Amygdala (tissue), 56 donors: ENCODE measurements at regions not wholly inside any gene's neighbourhood (a gene's known extent, or its start where the extent isn't known, plus 50 kb on each side); places are given as distances from the start of the nearest gene placed in this dataset.

Source experiments
- DNase-seq, 56 donors: peaks; one replicate each; lab custom pipeline; 2025; lab: John Stamatoyannopoulos, UW

DNA sequence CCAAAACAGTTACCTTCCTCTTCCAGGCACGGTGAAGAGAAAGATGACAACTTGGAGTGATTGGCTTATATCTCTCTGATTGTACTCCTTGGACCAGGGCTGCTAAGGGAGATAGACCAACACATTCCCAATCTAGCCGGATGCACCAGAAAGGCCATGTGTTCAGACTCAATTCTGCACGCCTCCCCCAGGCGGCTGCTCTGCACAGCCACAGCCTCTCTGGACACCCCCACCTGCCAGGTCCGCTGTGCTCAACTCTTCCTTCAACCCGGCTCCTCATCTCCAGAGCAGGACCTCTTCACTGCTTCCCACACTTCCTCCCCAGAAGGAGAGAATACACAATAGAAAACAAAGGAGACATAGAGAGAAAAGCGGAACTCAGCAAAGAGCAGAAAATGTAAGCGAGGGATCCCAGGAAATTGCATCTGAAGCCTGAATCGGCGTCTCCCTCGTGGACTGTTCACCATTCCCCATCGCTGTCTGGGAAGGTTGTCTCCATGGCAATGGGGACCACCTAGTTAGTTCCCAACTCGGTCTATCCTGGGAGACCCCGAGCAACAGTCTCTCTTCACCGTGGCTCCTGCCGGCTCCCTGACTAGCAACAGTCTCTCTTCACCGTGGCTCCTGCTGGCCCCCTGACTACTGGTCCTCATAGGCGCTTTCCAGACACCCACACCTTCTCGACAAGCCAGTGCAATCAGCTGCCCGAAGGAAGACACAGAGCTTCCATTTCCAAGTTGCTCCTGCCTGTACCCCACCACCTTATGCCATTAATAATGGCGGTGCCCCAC is 361.7 kb upstream of the MYT1L start:
- no peak for DNase-seq

DNA sequence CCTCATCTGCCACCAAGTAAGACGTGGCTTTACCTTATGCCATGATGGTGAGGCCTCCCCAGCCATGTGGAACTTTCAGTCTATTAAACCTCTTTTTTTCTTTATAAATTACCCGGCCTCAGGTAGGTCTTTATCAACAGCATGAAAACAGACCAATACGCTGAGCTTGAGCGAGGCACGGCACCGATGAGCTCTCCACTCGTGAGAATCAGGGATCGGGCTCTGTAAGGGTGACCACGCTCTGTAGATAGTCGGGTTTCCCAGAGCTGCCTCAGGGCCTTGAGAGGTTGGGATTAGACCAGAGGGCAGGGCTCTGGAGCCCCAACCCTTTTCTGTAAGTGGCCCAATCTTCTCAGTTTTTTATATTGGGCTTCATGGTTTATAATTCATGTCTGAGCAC is 360.3 kb upstream of the MYT1L start:
- DNase-seq = no peak

DNA sequence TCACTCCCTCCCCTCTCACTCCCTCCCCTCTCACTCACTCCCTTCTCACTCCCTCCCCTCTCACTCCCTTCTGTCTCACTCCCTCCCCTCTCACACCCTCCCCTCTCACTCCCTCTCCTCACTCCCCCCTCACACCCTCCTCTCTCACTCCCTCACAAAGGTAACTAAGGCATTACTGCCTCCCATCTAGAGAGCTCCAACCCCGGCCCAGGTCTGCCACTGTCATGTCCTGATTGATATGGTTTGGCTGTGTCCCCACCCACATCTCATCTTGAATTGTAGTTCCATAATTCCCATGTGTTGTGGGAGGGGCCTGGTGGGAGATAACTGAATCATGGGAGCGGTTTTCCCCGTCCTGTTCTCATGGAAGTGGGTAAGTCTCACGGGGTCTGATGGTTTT is 359.9 kb upstream of the MYT1L start:
- no peak for DNase-seq

DNA sequence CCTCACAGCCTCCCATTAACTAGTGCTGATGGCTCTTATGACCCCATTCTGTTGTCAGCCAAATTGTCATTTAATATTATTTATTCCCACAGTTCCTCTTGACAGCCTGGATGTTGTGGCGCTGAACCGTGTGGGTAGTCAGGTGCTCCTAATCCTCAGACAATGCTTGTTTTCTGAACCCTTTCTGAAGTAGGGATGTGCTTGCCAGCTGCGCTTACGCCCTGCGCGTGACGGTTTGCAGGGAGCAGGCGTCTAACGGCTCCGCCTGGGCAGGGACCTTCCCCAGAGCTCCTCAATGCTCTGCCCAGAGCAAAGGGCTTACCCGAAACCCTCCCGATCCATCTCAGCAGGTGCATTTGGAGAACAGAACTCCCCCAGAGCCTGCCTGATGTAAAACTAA is 358.2 kb upstream of the MYT1L start:
- no peak for DNase-seq

DNA sequence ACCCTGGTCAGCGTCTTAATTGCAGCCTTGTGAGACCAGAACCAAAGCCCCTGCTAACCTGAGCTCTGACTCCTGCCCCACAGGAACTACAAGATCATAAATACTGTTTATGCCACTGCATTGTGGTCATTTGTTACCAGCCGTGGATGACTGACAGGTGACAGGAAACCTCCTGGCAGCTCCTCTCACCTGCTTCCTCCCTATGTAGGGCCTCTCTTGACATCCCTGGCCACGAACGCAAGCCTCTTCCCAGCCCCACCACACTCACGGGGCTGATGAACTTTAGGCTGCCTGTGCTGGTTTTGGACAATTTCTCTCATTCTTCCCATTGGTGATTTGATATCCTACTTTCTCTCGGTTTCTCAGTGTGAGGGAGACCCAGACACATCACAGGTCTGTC is 357.2 kb upstream of the MYT1L start:
- no peak for DNase-seq

DNA sequence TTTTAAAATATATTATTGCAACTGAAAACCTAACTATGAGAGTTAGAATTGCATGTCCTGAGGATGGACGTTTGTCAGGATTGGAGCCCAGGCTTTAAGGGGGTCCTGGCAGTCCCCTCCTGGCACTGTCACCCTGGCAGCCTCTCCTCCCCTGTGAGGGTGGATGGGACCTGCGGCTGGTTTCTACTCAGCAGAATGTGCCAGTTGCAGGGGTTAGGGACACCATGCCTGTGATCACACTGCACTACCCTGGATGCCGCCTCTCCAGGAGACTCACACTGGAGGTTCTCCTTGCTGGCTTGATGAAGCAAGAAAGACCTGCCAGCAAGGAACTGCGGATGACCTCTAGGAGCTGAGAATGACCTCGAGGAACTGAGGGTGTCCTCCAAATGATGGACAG is 356.7 kb upstream of the MYT1L start:
- no peak for DNase-seq

DNA sequence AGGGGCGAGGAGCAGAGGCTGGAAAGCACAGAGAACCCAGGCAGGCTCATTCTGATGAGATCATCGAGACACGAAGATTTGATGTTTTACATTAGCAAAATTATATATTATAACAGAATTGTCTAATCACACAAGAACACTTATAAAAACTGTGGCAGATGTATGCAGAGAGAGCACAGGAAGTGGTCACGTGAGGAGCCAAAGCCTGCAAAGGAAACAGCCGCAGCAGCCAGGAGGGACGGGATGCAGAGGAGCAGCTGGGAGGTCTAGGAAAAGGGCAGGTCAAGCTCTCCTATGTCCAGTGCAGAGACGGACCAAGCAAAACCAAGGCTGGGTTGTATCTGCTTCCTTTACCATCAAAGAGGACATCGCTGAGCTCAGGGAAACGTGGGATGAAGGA is 355.1 kb upstream of the MYT1L start:
- DNase-seq = no peak

DNA sequence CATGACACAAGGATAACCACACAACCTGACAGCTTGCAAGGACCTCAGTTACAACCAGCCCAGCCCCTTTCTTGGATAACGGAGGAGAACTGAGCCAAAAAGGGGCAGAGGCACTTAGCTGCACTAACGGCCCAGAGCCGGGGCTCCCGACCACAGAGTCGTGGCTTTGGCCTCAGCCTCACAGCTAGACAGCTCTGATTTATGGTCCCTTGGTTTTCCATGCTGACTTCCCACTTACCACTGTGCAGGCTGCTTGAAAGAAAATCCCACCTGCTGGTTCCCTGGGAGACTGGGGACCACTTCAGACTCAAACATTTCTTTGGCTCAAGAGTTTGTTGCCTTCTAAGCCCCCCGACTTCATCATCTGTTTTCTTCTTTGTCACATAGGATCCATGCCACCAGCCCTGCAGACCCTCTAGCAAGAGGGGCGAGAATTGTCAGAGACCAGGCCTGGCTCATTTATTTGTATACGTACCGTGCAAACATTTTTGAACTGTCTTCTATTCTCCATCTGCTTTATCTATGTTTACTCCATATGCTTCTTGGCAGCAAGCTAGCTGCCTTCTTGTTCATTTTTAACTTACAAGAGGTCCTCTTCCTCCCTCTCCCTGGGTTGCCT is 352.6 kb upstream of the MYT1L start:
- DNase-seq = no peak

DNA sequence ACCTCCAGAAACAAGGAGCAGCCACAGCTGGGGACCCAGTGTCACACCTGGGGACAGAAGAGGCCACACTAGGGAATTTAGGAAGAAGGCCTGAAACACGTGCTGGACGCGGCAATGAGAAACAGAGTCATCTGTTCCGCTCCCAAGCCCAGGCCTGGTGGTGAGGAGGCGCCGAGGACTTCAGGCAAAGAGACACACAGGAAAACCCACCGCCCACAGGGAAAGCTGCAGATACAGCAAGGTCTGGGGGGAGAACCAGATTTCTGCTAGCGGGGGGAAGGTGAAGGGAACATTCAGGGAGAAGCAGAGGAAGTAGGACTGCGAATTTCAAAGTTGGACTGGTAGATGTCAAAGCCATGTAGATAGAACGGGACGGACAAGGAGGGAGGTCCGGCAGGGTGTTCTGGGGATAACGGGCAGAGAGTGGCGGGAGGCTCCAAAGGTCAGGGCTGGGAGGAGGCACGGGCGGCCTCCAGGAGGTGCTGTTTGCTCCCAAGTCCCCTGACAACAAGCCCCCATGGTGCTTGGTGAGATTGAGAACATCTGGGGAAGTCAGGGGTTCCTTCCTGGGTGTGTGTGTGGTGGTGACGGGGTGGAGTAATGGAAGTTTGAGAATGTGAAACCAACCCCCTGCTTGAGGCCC is 351.7 kb upstream of the MYT1L start:
- no peak for DNase-seq

DNA sequence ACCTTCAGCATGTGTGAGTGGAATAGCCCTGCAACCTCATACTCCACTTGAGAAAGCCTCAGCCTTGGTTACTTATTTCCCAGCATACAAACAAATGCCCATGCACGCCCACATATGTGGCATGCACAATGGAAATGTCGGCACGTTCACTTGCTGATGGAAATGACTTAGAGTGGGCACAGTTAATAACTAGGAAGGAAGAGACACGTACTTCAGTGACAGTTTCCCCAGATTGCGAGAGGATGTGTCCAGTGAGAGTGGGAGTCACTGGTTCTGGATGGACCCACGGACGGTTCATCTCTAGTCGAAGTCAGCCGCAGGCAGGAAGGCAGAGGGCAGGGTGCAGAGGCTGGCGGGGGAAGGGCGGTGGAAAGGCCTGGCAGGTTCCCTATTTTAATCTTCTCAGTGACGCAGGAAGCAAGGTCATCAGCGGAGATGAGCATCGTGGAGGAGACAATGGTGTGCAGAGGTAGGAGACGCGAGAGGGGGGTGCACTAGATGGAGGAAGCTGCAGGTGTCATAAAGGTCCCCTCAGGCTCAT is 350.7 kb upstream of the MYT1L start:
- no peak for DNase-seq

DNA sequence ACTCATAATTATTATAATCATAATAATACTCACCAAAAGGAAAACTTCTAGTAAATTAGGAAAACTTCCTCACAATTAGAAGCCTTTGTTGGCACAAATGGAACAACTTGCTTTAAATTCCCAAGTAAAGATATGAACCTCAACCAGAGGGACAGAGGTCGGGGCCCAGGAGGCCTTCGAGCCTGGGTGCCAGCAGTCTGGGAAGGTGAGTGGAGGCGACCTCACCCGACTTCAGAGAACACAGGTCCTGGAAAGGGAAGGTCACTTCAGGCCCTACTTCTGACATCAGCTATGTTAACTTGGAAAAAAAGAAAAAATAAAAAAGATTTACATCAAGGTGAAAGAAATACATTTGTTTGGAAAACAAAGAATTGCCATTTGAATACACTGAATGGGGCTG is 350.0 kb upstream of the MYT1L start:
- DNase-seq = no peak

DNA sequence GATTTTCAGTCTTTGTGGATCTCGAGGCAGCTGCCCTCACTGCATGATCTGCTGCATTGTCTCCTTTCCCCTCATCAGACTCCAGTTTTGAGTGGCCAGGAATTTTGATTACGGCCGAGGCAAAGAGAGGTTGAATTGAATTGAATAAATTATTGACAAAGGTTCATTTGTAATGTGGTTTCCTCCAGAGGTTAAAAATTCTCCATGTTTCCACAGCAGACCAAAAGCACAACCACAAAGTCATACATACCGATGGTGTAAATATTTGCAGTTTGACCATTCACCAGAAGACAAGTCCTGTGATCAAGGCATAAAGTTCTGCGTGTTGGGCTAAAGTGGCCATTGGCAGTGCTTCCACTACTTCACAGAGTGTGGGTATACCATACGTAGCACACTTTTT is 343.8 kb upstream of the MYT1L start:
- DNase-seq = no peak

DNA sequence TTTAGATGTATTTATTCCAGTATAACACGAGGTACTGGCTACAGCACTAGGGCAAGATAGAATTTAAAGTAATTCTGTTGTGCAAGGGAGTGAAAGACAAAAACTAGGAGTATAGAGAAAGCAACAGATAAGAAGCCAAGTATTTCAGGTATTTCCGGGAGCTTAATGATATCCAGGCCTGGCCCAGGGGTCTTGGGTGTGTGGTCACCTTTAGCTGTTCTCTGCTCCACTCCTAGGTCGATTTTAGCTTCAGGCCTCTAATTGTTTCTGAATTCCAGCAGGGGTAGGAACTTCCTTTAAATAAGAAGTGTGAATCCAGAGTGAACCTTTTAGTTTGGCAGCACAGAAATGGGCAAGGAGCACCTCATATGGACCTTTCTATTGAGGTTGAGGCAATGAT is 342.3 kb upstream of the MYT1L start:
- no peak for DNase-seq

DNA sequence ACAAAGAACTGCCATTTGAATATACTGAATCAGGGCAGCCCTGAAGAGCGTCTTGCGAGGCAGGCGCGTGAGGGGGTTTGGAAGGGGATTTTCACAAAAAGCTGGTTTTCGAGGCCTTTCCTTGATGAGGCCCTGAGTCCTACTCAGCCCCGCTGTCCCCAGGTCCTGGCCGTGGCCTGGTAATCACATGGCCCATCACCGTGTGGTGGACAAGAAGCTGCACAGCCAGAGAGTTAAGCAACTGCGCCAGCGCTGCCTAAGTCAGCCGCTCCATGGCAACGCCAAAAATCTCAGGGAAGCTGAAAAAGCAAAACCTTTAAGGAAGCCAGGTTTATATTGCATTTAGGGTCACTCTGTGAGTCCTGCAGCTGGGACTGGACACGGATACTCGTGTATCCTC is 341.2 kb upstream of the MYT1L start:
- DNase-seq = no peak

DNA sequence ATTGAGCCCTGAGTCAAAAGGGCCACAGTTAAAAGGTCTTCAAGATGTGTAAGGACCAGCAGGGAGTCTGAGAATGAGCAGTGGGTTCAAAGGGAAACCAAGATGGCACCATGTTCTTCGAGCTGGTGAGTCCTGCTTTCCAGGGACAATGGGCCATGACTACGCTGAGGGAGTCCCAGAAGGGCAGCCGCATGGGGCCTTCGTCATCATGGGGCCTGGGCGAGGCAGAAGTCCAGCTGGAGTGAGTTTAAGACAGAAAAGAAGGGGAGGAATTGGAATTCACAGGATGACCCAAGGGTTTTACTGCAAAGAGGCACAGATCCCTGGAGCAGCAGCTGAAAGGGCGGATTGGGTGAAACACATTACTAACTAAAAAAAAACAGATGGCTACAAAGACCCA is 340.8 kb upstream of the MYT1L start:
- DNase-seq = peak in 4 of 56 donors; percentile 12 to 55 (median 21)

DNA sequence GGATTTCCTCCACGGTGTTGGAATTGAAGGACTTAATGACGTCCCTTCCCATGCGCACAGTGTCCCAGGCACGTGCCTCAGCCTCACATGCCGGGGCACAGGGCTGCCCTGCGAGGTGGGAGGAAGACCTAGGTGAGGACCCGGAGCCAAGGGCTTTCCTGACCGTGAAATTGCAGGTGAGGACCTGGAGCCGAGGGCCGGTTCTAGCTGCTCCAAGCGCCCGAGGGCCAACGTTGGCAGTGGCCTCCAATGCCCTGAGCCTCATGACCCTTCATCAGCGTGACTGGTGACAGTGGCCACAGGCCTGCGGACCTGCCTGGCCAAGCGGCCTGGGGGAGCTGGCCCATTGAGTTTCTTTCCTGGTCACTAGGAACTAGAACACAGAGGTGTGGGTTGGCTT is 338.2 kb upstream of the MYT1L start:
- no peak for DNase-seq

DNA sequence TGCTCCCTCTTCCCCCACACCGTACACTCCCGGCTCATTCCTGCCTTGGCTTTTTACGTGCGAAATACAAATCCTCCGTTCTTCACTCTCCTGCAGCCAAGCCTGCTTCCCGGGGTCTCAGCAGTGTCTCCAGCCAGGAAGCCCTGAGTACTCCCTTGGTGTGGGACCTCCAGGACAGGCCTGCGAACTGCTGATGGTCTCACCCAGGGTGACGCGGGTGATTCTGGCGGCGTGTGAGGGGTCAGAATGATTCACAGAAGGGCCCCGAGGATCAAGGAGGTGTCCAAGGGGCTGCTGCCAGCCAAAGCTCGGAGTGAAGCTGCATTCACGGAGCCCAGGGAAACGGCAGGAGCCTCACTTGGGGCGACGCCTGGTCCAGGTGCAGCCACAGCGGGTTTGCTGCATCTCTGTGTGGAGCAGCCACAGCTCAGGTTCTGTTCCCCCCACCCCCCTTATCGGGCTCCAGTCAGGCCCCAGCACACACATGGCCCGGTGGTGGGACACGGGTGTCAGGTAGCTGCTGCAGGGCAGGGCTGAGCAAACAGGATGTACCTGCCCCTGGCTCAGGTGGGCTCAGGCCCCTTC is 337.7 kb upstream of the MYT1L start:
- no peak for DNase-seq

DNA sequence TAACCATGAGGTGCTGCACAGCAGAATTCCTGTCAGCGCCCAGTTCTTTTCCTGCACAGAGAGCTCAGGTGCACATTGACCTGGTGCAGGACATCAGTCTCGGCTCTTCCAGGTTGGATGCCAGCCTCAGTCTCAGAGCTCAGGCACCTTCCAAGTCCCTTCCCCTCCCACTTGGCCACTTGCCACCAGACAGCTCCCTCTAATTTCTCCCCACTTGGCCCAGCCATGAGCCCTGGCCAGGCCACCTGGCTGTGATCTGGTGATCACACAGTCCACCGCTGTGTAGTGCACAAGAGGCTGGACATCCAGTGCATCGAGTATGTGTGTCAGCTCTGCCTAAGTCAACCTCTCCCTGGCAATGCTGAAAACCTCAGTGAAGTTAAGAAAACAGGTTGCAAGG is 336.6 kb upstream of the MYT1L start:
- no peak for DNase-seq

DNA sequence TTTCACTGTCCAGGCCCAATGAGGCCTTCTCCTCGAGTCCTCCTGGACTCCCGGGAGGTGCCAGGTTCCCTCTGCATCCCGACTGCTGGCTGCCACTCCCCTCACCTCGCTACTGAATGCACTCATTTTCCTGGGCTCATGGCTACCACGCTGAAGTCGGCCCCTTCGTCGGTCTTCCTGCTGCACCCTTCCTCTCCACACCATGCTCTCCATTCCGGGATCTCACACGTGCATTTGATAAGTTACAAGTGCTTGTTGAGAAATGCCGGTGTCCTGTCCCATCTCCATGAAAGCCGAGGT is 334.7 kb upstream of the MYT1L start:
- no peak for DNase-seq

DNA sequence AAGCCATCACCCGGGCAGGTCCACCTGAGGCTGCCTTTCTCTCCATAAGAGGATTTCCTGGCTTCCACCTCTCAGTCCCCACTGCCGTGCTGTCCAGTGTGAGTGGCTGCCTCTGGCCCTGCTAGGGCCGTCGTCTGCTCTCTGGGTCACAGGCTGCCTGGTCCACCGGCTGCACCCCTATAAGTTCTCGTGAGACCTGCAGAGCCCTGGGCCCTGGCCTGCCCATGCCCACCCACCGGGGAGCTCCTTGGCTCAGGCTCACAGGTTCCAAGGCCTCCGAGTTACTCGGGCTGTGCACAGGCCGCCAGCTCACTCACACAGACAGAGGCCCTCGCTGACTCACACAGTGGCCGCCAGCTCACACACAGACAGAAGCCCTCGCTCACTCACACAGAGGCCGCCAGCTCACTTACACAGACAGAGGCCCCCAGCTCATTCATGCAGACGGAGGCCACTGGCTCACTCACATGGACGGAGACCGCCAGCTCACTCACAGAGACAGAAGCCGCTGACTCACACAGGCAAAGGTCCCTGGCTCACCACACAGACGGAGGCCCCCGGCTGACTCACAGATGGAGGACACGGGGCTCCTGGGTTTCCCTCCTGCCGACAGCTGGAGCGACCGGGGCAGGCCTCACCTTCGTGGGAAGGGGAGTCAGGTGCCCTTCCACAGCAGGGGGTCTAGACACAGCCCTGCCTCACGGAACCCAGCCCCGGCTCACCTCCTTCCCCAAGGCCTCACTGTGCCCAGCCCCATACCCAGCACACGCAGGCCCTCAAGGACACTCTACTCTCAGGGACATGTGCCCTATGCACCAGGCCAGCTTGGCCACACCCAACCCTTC is 334.1 kb upstream of the MYT1L start:
- DNase-seq = peak in 1 of 56 donors; percentile 13
